NCI-H146 treated with DMSO at 0.1 percent for 48 hours (cell line): ENCODE measurements at regions not wholly inside any gene's neighbourhood (a gene's known extent, or its start where the extent isn't known, plus 50 kb on each side); places are given as distances from the start of the nearest gene placed in this dataset.
"Not testable (repeated sequence)": the region's sequence is repeated elsewhere in the genome, so short reads cannot be mapped to it uniquely, and the experiment has no call there.

ENCODE experiments used
- DNase-seq: peaks from one replicate; lab custom pipeline; 2025; ENCODE audit not compliant: unreplicated experiment; lab: John Stamatoyannopoulos, UW

GRCh38 chr19:27962264-27962663 is 1250.7 kb downstream of the UQCRFS1 start:
- DNase-seq = no peak

DNA sequence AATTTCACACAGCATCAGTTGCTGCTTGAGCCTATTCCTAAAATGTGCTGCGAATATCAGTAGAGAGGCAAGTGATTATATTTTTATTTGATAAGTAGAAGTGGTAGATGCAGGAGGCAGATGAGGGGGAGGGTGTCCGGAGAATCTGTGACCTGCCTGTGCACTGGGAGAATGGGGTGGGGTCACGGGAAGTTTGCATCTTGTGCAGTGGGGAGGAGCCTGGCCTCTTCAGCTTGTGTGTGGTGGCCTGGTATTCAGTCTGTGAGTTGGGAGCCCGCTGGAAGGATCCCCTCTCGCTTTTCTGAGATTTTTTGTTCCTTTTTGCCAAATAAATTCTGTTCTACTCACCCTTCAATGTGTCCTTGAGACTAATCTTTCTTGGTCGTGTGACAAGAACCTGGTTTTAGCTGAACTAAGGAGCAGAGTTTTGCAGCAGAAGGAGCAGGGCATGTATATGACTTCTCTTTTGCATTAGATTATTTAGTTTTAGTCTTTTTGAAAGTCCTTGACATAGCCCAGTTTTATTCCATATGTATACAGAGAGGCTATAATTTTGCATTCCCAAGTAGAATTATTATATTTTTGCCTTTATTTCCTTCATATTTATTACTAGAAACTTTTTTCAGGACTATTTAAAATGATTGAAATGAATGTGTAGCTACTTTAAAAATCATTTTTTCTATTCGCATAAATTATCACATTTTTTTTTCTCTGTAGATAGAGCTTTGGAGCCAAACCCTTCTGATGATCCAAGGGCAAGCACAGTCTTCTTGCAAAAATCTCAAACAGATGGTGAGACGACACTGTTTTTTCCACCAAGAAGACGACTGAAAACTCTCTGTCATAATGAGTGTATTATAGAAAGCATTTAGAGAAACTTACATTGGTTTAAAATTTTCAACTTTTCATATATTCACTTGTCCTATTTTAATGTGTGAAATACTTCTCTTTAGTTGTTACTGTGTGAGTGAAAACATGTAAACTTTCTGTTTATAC is 1257.2 kb downstream of the UQCRFS1 start:
- DNase-seq = no peak

- not testable (repeated sequence) for DNase-seq
Observed at GRCh38 chr19:27942607-27943006, 1270.3 kb downstream of the UQCRFS1 start.

GRCh38 chr19:27936139-27936538 is 1276.8 kb downstream of the UQCRFS1 start:
- no peak for DNase-seq

DNA sequence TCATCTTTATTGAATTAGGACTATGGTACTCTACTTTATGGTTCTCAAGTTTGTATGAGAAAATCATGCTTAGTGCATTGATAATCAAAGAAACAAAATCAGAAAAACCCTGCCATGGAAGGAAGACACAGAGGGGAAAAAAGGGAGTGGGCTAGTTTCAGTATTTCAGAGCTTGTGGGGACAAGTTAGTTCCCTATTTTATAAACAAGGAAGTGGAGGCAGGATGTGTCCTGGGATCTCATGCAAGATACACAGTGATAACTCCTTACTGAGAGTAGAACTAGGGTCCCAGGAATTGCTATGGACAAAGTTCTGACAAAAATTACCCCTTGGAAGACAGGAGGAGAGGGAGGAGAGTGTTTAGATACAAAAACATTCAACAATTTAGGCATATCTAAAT is 1277.3 kb downstream of the UQCRFS1 start:
- DNase-seq = no peak

DNA sequence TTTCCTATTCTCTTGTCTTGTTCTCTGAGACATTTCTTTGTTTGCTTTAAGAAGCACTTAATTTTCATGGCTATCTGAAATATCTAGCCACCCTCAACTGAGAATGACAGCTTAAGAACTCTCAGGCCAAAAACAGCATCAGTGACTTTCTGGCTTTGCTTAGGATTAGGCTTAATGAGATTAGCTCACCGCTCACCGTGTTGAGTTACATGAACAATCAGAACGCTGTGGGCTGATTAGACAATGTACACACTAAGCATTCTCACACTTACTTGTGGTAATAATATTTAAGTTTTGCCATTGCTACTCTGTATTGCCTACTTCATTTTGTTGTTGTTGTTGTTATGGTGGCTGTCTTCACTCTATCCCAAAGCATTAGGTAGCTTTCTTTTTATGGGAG is 1283.6 kb downstream of the UQCRFS1 start:
- no peak for DNase-seq

DNA sequence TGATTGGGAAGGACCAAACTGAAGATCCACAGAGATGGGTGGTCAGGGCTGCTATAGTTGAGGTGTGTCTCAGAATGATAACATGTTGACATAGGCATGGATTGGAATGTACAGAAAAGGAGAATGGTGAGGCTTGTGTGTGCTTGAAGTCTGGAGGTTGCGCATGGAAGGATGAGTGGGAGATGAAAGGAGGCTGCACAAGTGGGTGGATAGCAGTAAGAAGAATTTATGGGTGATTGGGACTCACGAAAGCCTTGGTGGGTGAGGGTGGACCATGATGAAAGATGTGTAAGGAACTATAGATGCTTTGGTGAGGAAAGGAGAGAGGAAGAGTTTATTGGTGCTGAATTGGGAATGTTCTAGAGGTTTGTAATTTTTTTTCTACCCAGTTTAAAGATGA is 1287.7 kb downstream of the UQCRFS1 start:
- no peak for DNase-seq

DNA sequence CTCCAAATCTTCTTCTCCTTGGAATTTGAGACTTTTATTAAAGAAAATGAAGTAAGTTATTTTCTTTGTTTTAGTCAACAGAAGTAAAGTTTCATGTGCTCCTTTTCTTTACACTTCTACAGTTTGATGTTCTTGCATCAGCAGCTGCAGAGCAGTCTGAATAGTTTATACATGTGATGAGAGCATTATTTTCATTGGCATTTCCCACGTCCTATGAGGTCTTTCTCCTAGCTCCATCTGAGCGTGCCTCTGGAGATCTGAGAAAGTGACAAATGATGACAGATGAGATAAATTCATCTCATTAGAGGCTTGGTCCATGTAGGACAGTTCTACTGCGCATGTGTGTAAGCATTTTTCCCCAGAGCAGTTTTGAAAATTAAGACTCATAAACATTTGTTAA is 1290.0 kb downstream of the UQCRFS1 start:
- DNase-seq = no peak

GRCh38 chr19:27920774-27921173 is 1292.2 kb downstream of the UQCRFS1 start:
- DNase-seq = no peak

- DNase-seq = no peak
Observed at GRCh38 chr19:27918818-27919217, 1294.1 kb downstream of the UQCRFS1 start.

DNA sequence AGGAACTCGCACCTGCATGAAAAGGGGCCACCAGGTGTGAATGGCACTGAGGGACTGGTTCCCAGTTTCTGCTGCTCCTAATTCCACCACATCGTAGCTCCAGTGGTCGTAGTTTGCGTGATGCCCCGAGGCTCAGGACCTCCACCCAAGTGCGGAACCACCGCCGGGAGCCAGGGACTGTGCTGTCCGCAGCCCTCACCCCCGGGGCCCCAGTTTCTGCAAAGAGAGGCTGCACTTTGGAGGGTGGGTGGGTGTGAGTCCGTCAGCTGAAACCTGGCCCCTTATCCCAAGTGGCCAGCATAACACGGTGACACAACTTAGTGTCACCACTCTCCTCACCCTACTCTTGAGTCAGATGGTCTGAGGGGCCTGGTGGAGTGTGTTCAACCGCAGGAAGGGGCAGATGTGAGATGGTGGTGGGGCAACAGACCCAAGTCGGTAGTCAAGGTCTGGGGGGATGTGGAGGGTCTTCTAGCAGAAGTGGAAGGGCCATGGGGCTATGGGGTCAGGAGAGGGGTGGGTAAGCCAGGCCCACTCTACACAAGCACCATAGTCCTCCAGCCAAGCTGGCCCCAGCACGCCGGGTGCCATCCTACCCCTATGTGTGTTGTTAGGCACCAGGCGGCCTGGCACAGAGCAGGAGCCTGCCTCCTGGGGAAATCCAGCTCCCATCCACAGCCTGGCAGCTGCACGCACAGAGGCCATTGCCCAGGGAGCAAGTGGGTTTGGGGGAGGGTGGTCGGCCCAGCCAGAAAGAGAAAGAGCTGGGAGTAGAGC is 1301.6 kb downstream of the UQCRFS1 start:
- no peak for DNase-seq

DNA sequence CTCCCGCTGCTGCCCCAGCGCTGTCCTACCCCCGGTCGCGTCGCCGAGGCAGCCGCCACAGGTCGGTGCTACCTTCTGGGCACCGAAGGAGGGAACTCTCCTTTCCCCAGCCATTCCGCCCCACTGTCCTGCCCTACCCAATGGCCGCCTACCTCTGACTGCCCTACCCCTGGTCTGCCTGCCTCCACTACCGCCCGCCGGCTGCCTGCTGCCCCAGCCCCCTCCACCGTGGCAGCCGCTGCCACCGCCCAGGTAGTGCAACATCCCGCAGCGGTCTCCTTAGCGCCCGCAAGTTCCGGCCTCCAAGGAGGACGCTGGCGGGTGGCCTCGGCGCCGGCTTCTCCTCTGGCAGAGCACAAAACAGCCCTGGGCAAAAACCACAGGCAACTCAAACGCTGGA is 1303.1 kb downstream of the UQCRFS1 start:
- no peak for DNase-seq

GRCh38 chr19:27909185-27909840 is 1303.6 kb downstream of the UQCRFS1 start:
- no peak for DNase-seq

DNA sequence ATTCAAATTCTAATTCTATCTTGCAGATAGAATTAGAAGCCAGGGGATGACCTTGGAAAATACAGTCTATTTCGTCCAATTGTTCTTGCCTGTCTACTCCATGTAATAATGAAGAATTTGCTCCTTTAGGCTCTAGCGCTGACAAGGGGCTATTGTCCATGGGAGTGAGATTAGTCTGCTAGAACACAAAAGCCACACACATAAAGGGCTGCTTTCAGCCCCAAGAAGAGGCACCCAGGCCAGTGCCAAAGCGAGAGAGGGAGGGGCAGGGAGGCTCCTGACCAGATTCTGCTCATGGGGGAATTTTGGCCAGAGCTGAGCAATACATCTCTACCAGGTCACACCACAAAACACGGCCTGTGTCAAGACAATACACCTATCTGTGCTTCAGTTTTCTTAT is 1306.9 kb downstream of the UQCRFS1 start:
- no peak for DNase-seq

DNA sequence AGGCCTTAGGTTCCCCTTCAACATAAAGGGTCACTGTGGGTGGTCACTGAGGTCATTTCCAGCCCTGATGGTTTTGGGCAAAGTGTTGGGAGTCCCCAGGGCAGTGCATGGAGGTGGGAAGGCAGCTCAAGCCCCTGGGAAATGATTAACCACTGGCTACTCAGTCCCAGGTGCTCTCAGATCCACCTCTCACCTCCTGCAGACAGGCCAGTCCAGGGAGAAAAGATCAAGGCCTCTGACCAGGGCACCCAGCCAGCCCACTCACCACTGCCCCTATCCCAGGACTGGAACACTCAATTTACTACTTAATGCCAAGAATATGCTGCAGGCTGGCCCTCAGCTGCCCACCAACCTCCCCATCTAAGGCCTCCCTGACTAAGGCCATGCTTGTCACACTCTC is 1307.9 kb downstream of the UQCRFS1 start:
- no peak for DNase-seq

DNA sequence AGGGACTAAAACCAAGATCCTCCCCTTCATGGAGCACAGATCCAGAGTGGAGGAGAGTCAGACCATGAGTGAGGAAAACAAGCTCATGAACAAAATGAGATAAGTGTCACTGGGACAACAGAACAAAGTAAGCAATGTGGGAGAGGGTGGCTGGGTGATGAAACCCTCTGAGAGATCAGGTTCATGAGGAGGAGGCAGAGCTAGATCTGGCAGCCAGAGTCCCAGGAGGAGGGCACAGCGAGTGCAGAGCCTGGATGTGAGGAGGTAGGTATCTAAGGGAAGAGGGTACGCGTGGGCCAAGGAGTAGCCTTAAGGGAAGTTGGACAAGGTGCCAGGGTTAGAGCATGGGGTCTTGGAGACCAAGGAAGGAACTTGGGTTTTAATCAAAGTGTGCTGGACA is 1311.9 kb downstream of the UQCRFS1 start:
- no peak for DNase-seq

- DNase-seq = no peak
Observed at GRCh38 chr19:27896091-27896490, 1316.9 kb downstream of the UQCRFS1 start.

- DNase-seq = no peak
Observed at GRCh38 chr19:27894906-27895754, 1317.8 kb downstream of the UQCRFS1 start.

DNA sequence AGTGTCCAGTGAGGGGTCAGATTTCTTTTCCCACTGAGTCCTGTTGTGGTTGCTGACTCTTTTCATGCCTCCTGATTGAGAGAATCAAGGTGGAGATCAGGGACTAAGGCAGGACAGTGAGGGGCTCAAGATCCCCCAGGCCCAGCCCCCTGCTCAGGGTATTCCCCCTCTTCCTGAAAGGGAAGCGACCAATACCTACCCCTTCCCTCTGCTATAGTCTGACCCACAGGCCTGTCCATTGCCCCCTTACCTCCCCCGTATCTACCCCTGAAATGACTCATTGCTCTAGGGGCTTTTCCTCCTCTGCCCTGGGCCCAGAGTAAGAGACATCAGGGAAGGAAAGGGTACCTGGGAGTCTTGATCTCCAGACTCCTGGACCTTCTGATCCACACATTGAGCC is 1320.5 kb downstream of the UQCRFS1 start:
- DNase-seq = no peak

- no peak for DNase-seq
Observed at GRCh38 chr19:27891411-27891810, 1321.5 kb downstream of the UQCRFS1 start.

GRCh38 chr19:27890696-27891095 is 1322.3 kb downstream of the UQCRFS1 start:
- no peak for DNase-seq
